ENCODE measurements at regions not wholly inside any gene's neighbourhood (a gene's known extent, or its start where the extent isn't known, plus 50 kb on each side); places are given as distances from the start of the nearest gene placed in this dataset.
"Not testable (repeated sequence)": the region's sequence is repeated elsewhere in the genome, so short reads cannot be mapped to it uniquely, and the experiment has no call there.

- not testable (repeated sequence) for H2AFZ ChIP-seq (ENCODE audit: low read length); H4K8ac ChIP-seq (replicated peaks; ENCODE audit: insufficient read length, low read depth, low read length); H2BK5ac ChIP-seq (ENCODE audit: insufficient read length, low read length); H4K91ac ChIP-seq (ENCODE audit: insufficient read length, low read depth, low read length); H3K27me3 Mint-ChIP-seq (ENCODE audit: low read depth); H3K18ac ChIP-seq (ENCODE audit: insufficient read length, low read depth, low read length); H3K23ac ChIP-seq (ENCODE audit: insufficient read length, low read depth, low read length); H2BK120ac ChIP-seq (ENCODE audit: low read depth, low read length, poor library complexity, severe bottlenecking); H3K9ac ChIP-seq (ENCODE audit: extremely low read depth, insufficient read length, low read length); H2BK15ac ChIP-seq (ENCODE audit: low read depth, low read length); H3K9me3 ChIP-seq (ENCODE audit: control insufficient read depth, low read depth, low read length); H3K14ac ChIP-seq (ENCODE audit: insufficient read depth, low read length); H3K23me2 ChIP-seq (ENCODE audit: insufficient read length, low read depth, low read length, poor library complexity, severe bottlenecking); DNase-seq; H2AK5ac ChIP-seq (ENCODE audit: insufficient read length, low read length); H3K4me3 Mint-ChIP-seq; H3K9me3 Mint-ChIP-seq; H3T11ph ChIP-seq (ENCODE audit: low read length); H4K5ac ChIP-seq (ENCODE audit: insufficient read length, low read depth, low read length); H3K4me1 Mint-ChIP-seq; H3K27ac ChIP-seq (ENCODE audit: insufficient read length, low read depth, low read length); H3K36me3 Mint-ChIP-seq (ENCODE audit: insufficient read depth in 1 of 3, low read depth in 3 of 3); H4K20me1 ChIP-seq (ENCODE audit: control insufficient read depth, insufficient read depth, insufficient read length); H3K27ac Mint-ChIP-seq; H3K56ac ChIP-seq (ENCODE audit: insufficient read length, low read depth, low read length); H2BK20ac ChIP-seq (ENCODE audit: low read depth, low read length, poor library complexity, severe bottlenecking); H3K27me3 ChIP-seq (ENCODE audit: insufficient read depth, low read length); H3K4me1 ChIP-seq (ENCODE audit: insufficient read depth, low read length); H3K79me1 ChIP-seq (ENCODE audit: insufficient read depth, low read depth, low read length, poor library complexity, severe bottlenecking); H2BK12ac ChIP-seq (ENCODE audit: insufficient read length, low read depth, low read length); H3K4ac ChIP-seq (ENCODE audit: low read depth, low read length); H3K4me2 ChIP-seq (ENCODE audit: insufficient read depth, insufficient read length, low read length); H3K79me2 ChIP-seq (ENCODE audit: insufficient read depth, low read length)
- no CpG with 5 or more reads among the region's 5 CpGs for WGBS (ENCODE audit: extremely low coverage, insufficient read length, low lambda C conversion rate)
These were observed 253.3 kb downstream of the BCL2L11 start for GRCh38 chr2:111373989-111374388.

DNA sequence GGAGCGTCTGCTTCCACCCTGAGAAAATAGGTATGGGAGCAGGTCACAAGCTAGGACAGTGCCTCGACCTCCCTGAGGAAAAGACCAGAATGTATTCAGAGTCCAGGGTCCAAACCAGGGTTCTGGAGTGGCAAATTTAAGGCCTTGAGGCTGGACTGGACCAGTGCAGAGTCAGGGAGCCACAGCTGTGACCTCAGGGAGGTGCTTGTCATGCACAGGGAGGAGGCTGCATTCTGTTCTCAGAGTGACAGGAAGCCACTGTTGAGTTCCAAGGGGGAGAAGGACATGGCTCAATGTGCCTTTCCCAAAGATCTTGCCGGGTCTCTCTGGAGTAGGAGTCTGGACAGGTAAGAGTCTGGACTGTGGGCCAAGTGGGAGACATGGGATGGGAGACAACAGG, 254.0 kb downstream of the BCL2L11 start:
- not testable (repeated sequence) for H3K4me2 ChIP-seq (ENCODE audit: insufficient read depth, insufficient read length, low read length); H3K4ac ChIP-seq (ENCODE audit: low read depth, low read length); H3K27ac ChIP-seq (ENCODE audit: insufficient read length, low read depth, low read length); H2BK20ac ChIP-seq (ENCODE audit: low read depth, low read length, poor library complexity, severe bottlenecking); H3T11ph ChIP-seq (ENCODE audit: low read length); H2AFZ ChIP-seq (ENCODE audit: low read length); H3K27me3 ChIP-seq (ENCODE audit: insufficient read depth, low read length); H3K4me1 ChIP-seq (ENCODE audit: insufficient read depth, low read length); H2BK5ac ChIP-seq (ENCODE audit: insufficient read length, low read length); H3K56ac ChIP-seq (ENCODE audit: insufficient read length, low read depth, low read length); H3K4me3 Mint-ChIP-seq; H3K14ac ChIP-seq (ENCODE audit: insufficient read depth, low read length); H4K91ac ChIP-seq (ENCODE audit: insufficient read length, low read depth, low read length); H3K36me3 Mint-ChIP-seq (ENCODE audit: insufficient read depth in 1 of 3, low read depth in 3 of 3); H2BK12ac ChIP-seq (ENCODE audit: insufficient read length, low read depth, low read length); H4K5ac ChIP-seq (ENCODE audit: insufficient read length, low read depth, low read length); H3K79me1 ChIP-seq (ENCODE audit: insufficient read depth, low read depth, low read length, poor library complexity, severe bottlenecking); H3K79me2 ChIP-seq (ENCODE audit: insufficient read depth, low read length); H2BK15ac ChIP-seq (ENCODE audit: low read depth, low read length); H3K4me1 Mint-ChIP-seq; H3K23me2 ChIP-seq (ENCODE audit: insufficient read length, low read depth, low read length, poor library complexity, severe bottlenecking); H3K9me3 Mint-ChIP-seq; H3K27ac Mint-ChIP-seq; H3K9ac ChIP-seq (ENCODE audit: extremely low read depth, insufficient read length, low read length); H3K9me3 ChIP-seq (ENCODE audit: control insufficient read depth, low read depth, low read length); H4K8ac ChIP-seq (replicated peaks; ENCODE audit: insufficient read length, low read depth, low read length); H3K27me3 Mint-ChIP-seq (ENCODE audit: low read depth); H3K23ac ChIP-seq (ENCODE audit: insufficient read length, low read depth, low read length); H2AK5ac ChIP-seq (ENCODE audit: insufficient read length, low read length); H3K18ac ChIP-seq (ENCODE audit: insufficient read length, low read depth, low read length); H4K20me1 ChIP-seq (ENCODE audit: control insufficient read depth, insufficient read depth, insufficient read length); H2BK120ac ChIP-seq (ENCODE audit: low read depth, low read length, poor library complexity, severe bottlenecking); DNase-seq
- no CpG with 5 or more reads among the region's 3 CpGs for WGBS (ENCODE audit: extremely low coverage, insufficient read length, low lambda C conversion rate)

Data from H9 (cell line).